ENCODE measurements at regions not wholly inside any gene's neighbourhood (a gene's known extent, or its start where the extent isn't known, plus 50 kb on each side); places are given as distances from the start of the nearest gene placed in this dataset.

DNA sequence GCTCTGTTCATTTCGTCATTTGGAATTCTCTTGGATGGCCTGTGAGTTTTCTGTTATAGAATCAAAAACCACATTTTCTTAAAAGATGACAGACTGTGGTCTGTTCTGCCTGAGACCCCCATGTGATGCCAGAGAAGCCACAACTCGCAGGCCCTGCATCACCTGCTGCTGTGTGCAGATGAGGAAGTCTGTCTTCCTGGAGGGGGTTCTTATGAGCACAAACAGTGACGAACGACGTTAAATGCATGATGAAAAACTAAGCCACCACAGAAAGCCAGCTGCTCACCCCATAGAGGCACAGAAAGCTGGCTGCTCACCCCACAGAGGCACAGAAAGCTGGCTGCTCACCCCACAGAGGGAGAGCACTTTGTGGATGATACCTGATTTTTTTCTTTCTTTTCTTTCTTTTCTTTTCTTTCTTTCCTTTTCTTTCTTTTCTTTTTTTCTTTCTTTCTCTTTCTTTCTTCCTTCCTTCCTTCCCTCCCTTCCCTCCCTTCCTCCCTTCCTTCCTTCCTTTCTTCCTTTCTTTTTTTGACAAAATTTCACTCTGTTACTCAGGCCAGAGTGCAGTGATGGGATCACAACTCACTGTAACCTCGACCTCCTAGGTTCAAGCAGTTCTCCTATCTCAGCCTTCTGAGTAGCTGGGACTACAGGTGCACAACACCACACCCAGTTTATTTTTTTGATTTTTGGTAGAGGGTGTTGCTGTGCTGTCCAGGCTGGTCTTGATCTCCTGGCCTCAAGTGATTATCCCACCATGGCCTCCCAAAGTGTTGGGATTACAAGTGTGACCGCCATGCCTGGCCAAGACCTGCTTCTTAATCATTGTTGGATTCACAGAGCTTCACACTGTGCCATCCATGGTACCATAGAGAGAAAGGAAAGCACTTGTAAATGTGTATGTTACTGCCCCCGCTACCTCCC, 1191.4 kb downstream of the UQCRFS1 start:
- Histone ChIP-seq H3K27ac (no peak overlapping the region), H3K4me1 (no peaks in the 10 kb centered on the region), H3K9me3 (no peaks in the 10 kb centered on the region), H3K36me3 (no peaks in the 10 kb centered on the region), H3K4me3 (no peak overlapping the region), H3K27me3 (no peaks in the 10 kb centered on the region)
- intact Hi-C loops (cut with DNase I; ENCODE audit: low total_unique reads): no loop called here
- no peak for DNase-seq (ENCODE audit: low spot score in 2 of 2)
- TF ChIP-seq, protein P1, sequence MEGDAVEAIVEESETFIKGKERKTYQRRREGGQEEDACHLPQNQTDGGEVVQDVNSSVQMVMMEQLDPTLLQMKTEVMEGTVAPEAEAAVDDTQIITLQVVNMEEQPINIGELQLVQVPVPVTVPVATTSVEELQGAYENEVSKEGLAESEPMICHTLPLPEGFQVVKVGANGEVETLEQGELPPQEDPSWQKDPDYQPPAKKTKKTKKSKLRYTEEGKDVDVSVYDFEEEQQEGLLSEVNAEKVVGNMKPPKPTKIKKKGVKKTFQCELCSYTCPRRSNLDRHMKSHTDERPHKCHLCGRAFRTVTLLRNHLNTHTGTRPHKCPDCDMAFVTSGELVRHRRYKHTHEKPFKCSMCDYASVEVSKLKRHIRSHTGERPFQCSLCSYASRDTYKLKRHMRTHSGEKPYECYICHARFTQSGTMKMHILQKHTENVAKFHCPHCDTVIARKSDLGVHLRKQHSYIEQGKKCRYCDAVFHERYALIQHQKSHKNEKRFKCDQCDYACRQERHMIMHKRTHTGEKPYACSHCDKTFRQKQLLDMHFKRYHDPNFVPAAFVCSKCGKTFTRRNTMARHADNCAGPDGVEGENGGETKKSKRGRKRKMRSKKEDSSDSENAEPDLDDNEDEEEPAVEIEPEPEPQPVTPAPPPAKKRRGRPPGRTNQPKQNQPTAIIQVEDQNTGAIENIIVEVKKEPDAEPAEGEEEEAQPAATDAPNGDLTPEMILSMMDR (IDR thresholded peaks at IDR 0.05): no peak
- no peak for TF ChIP-seq POLR2A (IDR thresholded peaks at IDR 0.05)
- TF ChIP-seq POLR2AphosphoS5 (IDR thresholded peaks at IDR 0.05): no peak

DNA sequence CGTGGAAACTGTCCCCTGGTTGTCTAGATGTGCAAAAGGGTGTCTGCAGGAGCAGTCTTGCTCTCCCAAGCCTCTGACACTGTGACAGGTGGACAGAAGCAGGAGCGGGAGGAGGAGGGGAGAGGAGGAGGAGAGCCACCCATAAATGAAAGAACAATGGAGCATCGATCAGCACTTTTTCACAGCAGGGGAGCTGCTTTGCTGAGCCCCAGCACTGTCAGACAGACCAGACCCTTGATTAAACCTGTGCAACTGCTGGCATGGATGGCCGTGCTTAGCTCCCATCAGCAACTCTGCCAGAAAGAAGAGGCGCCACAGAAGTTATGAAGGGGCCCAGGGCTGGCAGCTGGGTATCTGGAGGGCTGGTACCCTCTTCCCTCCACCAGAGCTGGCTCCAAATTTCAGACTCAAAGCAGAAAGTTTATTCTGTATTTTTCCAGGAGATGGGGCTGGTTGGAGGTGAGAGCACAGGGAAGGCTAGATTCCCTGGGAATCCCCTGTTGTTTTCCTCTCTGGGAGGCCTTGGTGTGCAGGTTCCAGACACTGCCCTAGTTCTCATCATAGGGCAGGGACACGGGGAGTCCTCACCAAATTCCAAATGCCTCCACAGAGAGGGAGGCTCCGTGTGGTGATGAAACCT, 1192.2 kb downstream of the UQCRFS1 start:
- Histone ChIP-seq H3K36me3 (no peaks in the 10 kb centered on the region), H3K9me3 (no peaks in the 10 kb centered on the region), H3K4me1 (no peaks in the 10 kb centered on the region), H3K4me3 (no peak overlapping the region), H3K27ac (no peak overlapping the region), H3K27me3 (no peaks in the 10 kb centered on the region)
- intact Hi-C loops (cut with DNase I; ENCODE audit: low total_unique reads): no loop called here
- DNase-seq (ENCODE audit: low spot score in 2 of 2): no peak
- TF ChIP-seq POLR2AphosphoS5 (IDR thresholded peaks at IDR 0.05): no peak
- TF ChIP-seq POLR2A (IDR thresholded peaks at IDR 0.05): no peak

DNA sequence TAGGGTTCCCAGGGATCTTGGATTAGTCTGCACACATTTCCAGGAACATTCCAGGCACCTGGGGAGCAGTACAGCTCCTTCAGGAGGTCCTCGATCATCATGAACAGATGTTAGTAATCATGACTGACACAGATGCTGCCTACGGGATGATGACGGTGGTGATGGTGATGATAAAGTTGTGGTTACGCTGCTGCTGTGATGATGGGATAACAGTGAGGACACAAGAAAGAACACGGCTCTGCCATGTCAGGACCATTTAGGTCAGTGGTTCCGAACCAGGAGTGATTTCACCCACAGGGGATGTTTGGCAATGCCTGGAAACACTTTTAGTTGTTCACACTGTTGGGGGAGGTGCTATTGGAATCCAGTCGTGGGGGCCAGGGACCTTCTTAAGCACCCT, 1193.0 kb downstream of the UQCRFS1 start:
- H3K27me3 ChIP-seq: no peaks in the 10 kb centered on the region
- TF ChIP-seq POLR2A (IDR thresholded peaks at IDR 0.05) (no peak), POLR2AphosphoS5 (IDR thresholded peaks at IDR 0.05) (no peak)
- TF ChIP-seq, protein P1 (IDR thresholded peaks at IDR 0.05): no peak
- no peak overlapping the region for H3K4me3 ChIP-seq
- H3K27ac ChIP-seq: no peak overlapping the region
- intact Hi-C loops (cut with DNase I; ENCODE audit: low total_unique reads): no loop called here
- no peaks in the 10 kb centered on the region for H3K4me1 ChIP-seq
- no peak for DNase-seq (ENCODE audit: low spot score in 2 of 2)
- H3K36me3 ChIP-seq: no peaks in the 10 kb centered on the region
- H3K9me3 ChIP-seq: no peaks in the 10 kb centered on the region

DNA sequence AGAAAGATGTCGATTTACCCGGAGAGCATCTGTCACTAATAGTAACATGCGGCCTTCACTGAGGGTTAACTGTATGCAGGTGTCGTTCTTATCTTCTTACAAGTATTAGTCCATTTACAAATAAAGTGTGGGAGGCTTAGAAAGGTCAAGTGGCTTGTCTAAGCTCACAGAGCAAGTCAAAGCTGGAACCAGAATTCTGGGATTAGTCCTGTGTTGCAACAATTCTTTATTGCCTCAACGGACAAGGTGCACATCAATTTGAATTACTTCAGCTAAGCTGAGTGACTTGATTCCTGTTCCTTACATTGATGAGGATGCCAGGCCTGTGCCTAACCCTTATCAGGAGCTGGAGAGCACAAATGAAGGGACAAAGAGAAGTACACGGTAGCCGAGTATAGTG, 1193.6 kb downstream of the UQCRFS1 start:
- no peak overlapping the region for H3K27ac ChIP-seq
- H3K9me3 ChIP-seq: no peaks in the 10 kb centered on the region
- H3K4me3 ChIP-seq: no peak overlapping the region
- no peaks in the 10 kb centered on the region for H3K36me3 ChIP-seq
- H3K27me3 ChIP-seq: no peaks in the 10 kb centered on the region
- no peak for DNase-seq (ENCODE audit: low spot score in 2 of 2)
- no peaks in the 10 kb centered on the region for H3K4me1 ChIP-seq
- intact Hi-C loops (cut with DNase I; ENCODE audit: low total_unique reads): no loop called here
- no peak for TF ChIP-seq POLR2AphosphoS5 (IDR thresholded peaks at IDR 0.05)
- TF ChIP-seq, protein P1 (IDR thresholded peaks at IDR 0.05): no peak
- no peak for TF ChIP-seq POLR2A (IDR thresholded peaks at IDR 0.05)

DNA sequence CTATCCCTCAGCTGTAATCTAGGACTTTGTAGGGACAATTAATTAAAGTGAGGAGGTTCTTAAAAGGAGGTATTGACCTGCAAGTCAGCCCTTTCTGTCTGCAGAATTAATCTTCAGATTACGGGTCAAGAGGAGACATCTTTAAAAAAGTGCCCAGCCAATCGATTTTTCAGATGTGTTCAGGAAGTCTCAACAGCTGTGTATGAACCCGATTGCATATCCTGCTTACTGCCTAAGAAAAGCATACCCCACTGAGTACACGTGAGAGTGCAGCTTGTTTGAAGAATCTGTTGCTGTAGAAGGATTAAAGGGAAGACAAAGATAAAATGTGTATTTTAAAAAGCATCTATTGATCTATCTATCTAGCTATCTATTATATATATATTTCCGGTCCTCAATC, 1194.5 kb downstream of the UQCRFS1 start:
- Histone ChIP-seq H3K27ac (no peak overlapping the region), H3K36me3 (no peaks in the 10 kb centered on the region), H3K4me3 (no peak overlapping the region), H3K9me3 (no peaks in the 10 kb centered on the region), H3K27me3 (no peaks in the 10 kb centered on the region), H3K4me1 (no peaks in the 10 kb centered on the region)
- TF ChIP-seq, protein P1 (IDR thresholded peaks at IDR 0.05): no peak
- no peak for DNase-seq (ENCODE audit: low spot score in 2 of 2)
- intact Hi-C loops (cut with DNase I; ENCODE audit: low total_unique reads): no loop called here
